Jurkat, Clone E6-1 (cell line): ENCODE measurements at regions not wholly inside any gene's neighbourhood (a gene's known extent, or its start where the extent isn't known, plus 50 kb on each side); places are given as distances from the start of the nearest gene placed in this dataset.

ENCODE experiments used
- DNase-seq: peaks from one replicate; pipeline ENCODE4 v3.0.0-alpha.2; 2011; ENCODE audit warnings: low read depth, low spot score
- H3K4me3 ChIP-seq: 2 replicates; pipeline ENCODE4 v1.5.1; 2011; ENCODE audit warnings: mild to moderate bottlenecking, low read length, control low read depth, moderate library complexity

- no peak overlapping the region for H3K4me3 ChIP-seq
- DNase-seq = no peak
Measured at GRCh38 chr3:124441766-124442165, 288.5 kb upstream of the UMPS start.

GRCh38 chr3:124442463-124442862 lies 287.8 kb upstream of the UMPS start:
- no peak overlapping the region for H3K4me3 ChIP-seq
- DNase-seq = no peak

- H3K4me3 ChIP-seq = no peak overlapping the region
- no peak for DNase-seq
Measured at GRCh38 chr3:124443446-124443845, 286.8 kb upstream of the UMPS start.

- no peak overlapping the region for H3K4me3 ChIP-seq
- no peak for DNase-seq
Measured at GRCh38 chr3:124444075-124444474, 286.2 kb upstream of the UMPS start.

GRCh38 chr3:124444896-124445295 lies 285.4 kb upstream of the UMPS start:
- no peak for DNase-seq
- no peak overlapping the region for H3K4me3 ChIP-seq

- DNase-seq = no peak
Measured at GRCh38 chr3:124447845-124448244, 282.4 kb upstream of the UMPS start.

GRCh38 chr3:124448954-124449353 lies 281.3 kb upstream of the UMPS start:
- DNase-seq = no peak
- no peak overlapping the region for H3K4me3 ChIP-seq

More at GRCh38 chr3:124447845-124448244, 282.4 kb upstream of the UMPS start:
- no peak overlapping the region for H3K4me3 ChIP-seq

GRCh38 chr3:124450366-124450765 lies 279.9 kb upstream of the UMPS start:
- H3K4me3 ChIP-seq = no peak overlapping the region
- no peak for DNase-seq

- no peak for DNase-seq
Measured at GRCh38 chr3:124451630-124452317, 278.5 kb upstream of the UMPS start.

GRCh38 chr3:124453189-124453588 lies 277.1 kb upstream of the UMPS start:
- H3K4me3 ChIP-seq = no peak overlapping the region
- DNase-seq = no peak

More at GRCh38 chr3:124451630-124452317, 278.5 kb upstream of the UMPS start:
- H3K4me3 ChIP-seq = no peak overlapping the region

GRCh38 chr3:124455891-124456290 lies 274.4 kb upstream of the UMPS start:
- H3K4me3 ChIP-seq = no peak overlapping the region
- no peak for DNase-seq

GRCh38 chr3:124456506-124456905 lies 273.7 kb upstream of the UMPS start:
- H3K4me3 ChIP-seq = no peak overlapping the region
- DNase-seq = no peak

- H3K4me3 ChIP-seq = no peak overlapping the region
- no peak for DNase-seq
Measured at GRCh38 chr3:124459678-124460077, 270.6 kb upstream of the UMPS start.

- H3K4me3 ChIP-seq = no peak overlapping the region
- no peak for DNase-seq
Measured at GRCh38 chr3:124461126-124461525, 269.1 kb upstream of the UMPS start.

- no peak overlapping the region for H3K4me3 ChIP-seq
- no peak for DNase-seq
Measured at GRCh38 chr3:124461838-124462632, 268.2 kb upstream of the UMPS start.

GRCh38 chr3:124463234-124463633 lies 267.0 kb upstream of the UMPS start:
- no peak overlapping the region for H3K4me3 ChIP-seq
- no peak for DNase-seq

- DNase-seq = peak; percentile 20
- H3K4me3 ChIP-seq = no peak overlapping the region
Measured at GRCh38 chr3:124467980-124468902, 262.0 kb upstream of the UMPS start.

GRCh38 chr3:124469555-124469954 lies 260.7 kb upstream of the UMPS start:
- no peak overlapping the region for H3K4me3 ChIP-seq
- no peak for DNase-seq

GRCh38 chr3:124478830-124479229 lies 251.4 kb upstream of the UMPS start:
- no peak overlapping the region for H3K4me3 ChIP-seq
- DNase-seq = no peak
